ENCODE measurements at regions not wholly inside any gene's neighbourhood (a gene's known extent, or its start where the extent isn't known, plus 50 kb on each side); places are given as distances from the start of the nearest gene placed in this dataset.
"Not testable (repeated sequence)": the region's sequence is repeated elsewhere in the genome, so short reads cannot be mapped to it uniquely, and the experiment has no call there.

- Mint-ChIP-seq H3K27me3 (no peaks in the 10 kb centered on the region), H3K9me3 (ENCODE audit: low read depth) (no peaks in the 10 kb centered on the region)
These were observed 73.6 kb upstream of the LYPLAL1 start for GRCh38 chr1:219100059-219100458.

GRCh38 chr1:219102466-219102865, 71.2 kb upstream of the LYPLAL1 start:
- H3K27ac Mint-ChIP-seq; H3K9me3 Mint-ChIP-seq (ENCODE audit: low read depth); H3K4me3 Mint-ChIP-seq; H3K27me3 Mint-ChIP-seq; H3K4me1 Mint-ChIP-seq; H3K36me3 Mint-ChIP-seq; CTCF ChIA-PET; ATAC-seq; DNase-seq: not testable (repeated sequence)

More at GRCh38 chr1:219100059-219100458, 73.6 kb upstream of the LYPLAL1 start:
- Mint-ChIP-seq H3K4me3 (no peak overlapping the region), H3K4me1 (no peaks in the 10 kb centered on the region), H3K36me3 (no peaks in the 10 kb centered on the region), H3K27ac (no peak overlapping the region)
- no peak for ATAC-seq
- CTCF ChIA-PET = no interaction called here
- no peak for DNase-seq

- Mint-ChIP-seq H3K9me3 (ENCODE audit: low read depth) (peaks cover 5% of the 10 kb centered on the region), H3K27ac (no peak overlapping the region), H3K36me3 (no peaks in the 10 kb centered on the region), H3K27me3 (no peaks in the 10 kb centered on the region), H3K4me1 (no peaks in the 10 kb centered on the region), H3K4me3 (no peak overlapping the region)
- ATAC-seq = no peak
- DNase-seq = no peak
- CTCF ChIA-PET = no interaction called here
These were observed 67.8 kb upstream of the LYPLAL1 start for GRCh38 chr1:219105893-219106292.

- ATAC-seq (no peak), DNase-seq (no peak)
- Mint-ChIP-seq H3K9me3 (ENCODE audit: low read depth) (peaks cover 9% of the 10 kb centered on the region), H3K4me1 (no peaks in the 10 kb centered on the region), H3K4me3 (no peak overlapping the region), H3K27ac (no peak overlapping the region), H3K27me3 (no peaks in the 10 kb centered on the region), H3K36me3 (no peaks in the 10 kb centered on the region)
- CTCF ChIA-PET = no interaction called here
These were observed 64.2 kb upstream of the LYPLAL1 start for GRCh38 chr1:219109424-219110018.

GRCh38 chr1:219113261-219113660, 60.4 kb upstream of the LYPLAL1 start:
- H3K27me3 Mint-ChIP-seq = no peaks in the 10 kb centered on the region
- no peak overlapping the region for H3K4me3 Mint-ChIP-seq
- H3K27ac Mint-ChIP-seq = no peak overlapping the region
- no peak for ATAC-seq
- no peak for DNase-seq
- no peaks in the 10 kb centered on the region for H3K4me1 Mint-ChIP-seq
- peaks cover 6% of the 10 kb centered on the region for H3K9me3 Mint-ChIP-seq (ENCODE audit: low read depth)
- CTCF ChIA-PET = no interaction called here
- H3K36me3 Mint-ChIP-seq = no peaks in the 10 kb centered on the region

GRCh38 chr1:219114014-219114413, 59.7 kb upstream of the LYPLAL1 start:
- Mint-ChIP-seq H3K4me1 (no peaks in the 10 kb centered on the region), H3K27ac (no peak overlapping the region), H3K27me3 (no peaks in the 10 kb centered on the region), H3K9me3 (ENCODE audit: low read depth) (peaks cover 4% of the 10 kb centered on the region), H3K4me3 (no peak overlapping the region), H3K36me3 (no peaks in the 10 kb centered on the region)
- ATAC-seq (no peak), DNase-seq (no peak)
- CTCF ChIA-PET = no interaction called here

- H3K4me3 Mint-ChIP-seq = no peak overlapping the region
- H3K27ac Mint-ChIP-seq = no peak overlapping the region
- DNase-seq (no peak), ATAC-seq (no peak)
- H3K4me1 Mint-ChIP-seq = no peaks in the 10 kb centered on the region
- H3K9me3 Mint-ChIP-seq (ENCODE audit: low read depth) = no peaks in the 10 kb centered on the region
- no peaks in the 10 kb centered on the region for H3K36me3 Mint-ChIP-seq
- CTCF ChIA-PET = no interaction called here
- H3K27me3 Mint-ChIP-seq = no peaks in the 10 kb centered on the region
These were observed 53.8 kb upstream of the LYPLAL1 start for GRCh38 chr1:219119839-219120238.

- H3K27ac Mint-ChIP-seq = no peak overlapping the region
- CTCF ChIA-PET = no interaction called here
These were observed 52.8 kb upstream of the LYPLAL1 start for GRCh38 chr1:219120624-219121544.

GRCh38 chr1:219121679-219122078, 52.0 kb upstream of the LYPLAL1 start:
- CTCF ChIA-PET = no interaction called here

More at GRCh38 chr1:219120624-219121544, 52.8 kb upstream of the LYPLAL1 start:
- H3K27me3 Mint-ChIP-seq = no peaks in the 10 kb centered on the region
- no peaks in the 10 kb centered on the region for H3K4me1 Mint-ChIP-seq
- no peaks in the 10 kb centered on the region for H3K9me3 Mint-ChIP-seq (ENCODE audit: low read depth)
- no peaks in the 10 kb centered on the region for H3K36me3 Mint-ChIP-seq
- DNase-seq (no peak), ATAC-seq (no peak)
- H3K4me3 Mint-ChIP-seq = no peak overlapping the region

GRCh38 chr1:219123036-219123435, 50.6 kb upstream of the LYPLAL1 start:
- CTCF ChIA-PET = no interaction called here
- Mint-ChIP-seq H3K9me3 (ENCODE audit: low read depth) (no peaks in the 10 kb centered on the region), H3K4me3 (no peak overlapping the region)

More at GRCh38 chr1:219121679-219122078, 52.0 kb upstream of the LYPLAL1 start:
- Mint-ChIP-seq H3K4me3 (no peak overlapping the region), H3K36me3 (no peaks in the 10 kb centered on the region), H3K4me1 (no peaks in the 10 kb centered on the region), H3K9me3 (ENCODE audit: low read depth) (no peaks in the 10 kb centered on the region), H3K27me3 (no peaks in the 10 kb centered on the region), H3K27ac (no peak overlapping the region)
- DNase-seq (no peak), ATAC-seq (no peak)

More at GRCh38 chr1:219123036-219123435, 50.6 kb upstream of the LYPLAL1 start:
- ATAC-seq (no peak), DNase-seq (no peak)
- Mint-ChIP-seq H3K27me3 (no peaks in the 10 kb centered on the region), H3K36me3 (no peaks in the 10 kb centered on the region), H3K27ac (no peak overlapping the region), H3K4me1 (no peaks in the 10 kb centered on the region)

Data from activated CD8-positive, alpha-beta memory T cell treated with anti-CD3 and anti-CD28 coated beads, Interleukin-2, amount 10 ng/mL, durations not matched to agents 7 days and 5 days (primary cell).